AG10803 (cell line): ENCODE measurements at regions not wholly inside any gene's neighbourhood (a gene's known extent, or its start where the extent isn't known, plus 50 kb on each side); places are given as distances from the start of the nearest gene placed in this dataset.
A peak's percentile ranks its signal among the peaks of the same experiment; 100 is the strongest.

Source experiments
- DNase-seq: peaks from one replicate; pipeline ENCODE4 v3.0.0; 2010; ENCODE audit warnings: low read depth
- H3K4me3 ChIP-seq: 2 replicates; pipeline ENCODE4 v1.5.1; 2011; ENCODE audit warnings: mild to moderate bottlenecking, low read length, control low read depth
- CTCF ChIP-seq: conservative IDR thresholded peaks from 2 replicates; pipeline ENCODE4 v1.5.1; 2011; ENCODE audit warnings: mild to moderate bottlenecking, low read length, control low read depth, inconsistent platforms

DNA sequence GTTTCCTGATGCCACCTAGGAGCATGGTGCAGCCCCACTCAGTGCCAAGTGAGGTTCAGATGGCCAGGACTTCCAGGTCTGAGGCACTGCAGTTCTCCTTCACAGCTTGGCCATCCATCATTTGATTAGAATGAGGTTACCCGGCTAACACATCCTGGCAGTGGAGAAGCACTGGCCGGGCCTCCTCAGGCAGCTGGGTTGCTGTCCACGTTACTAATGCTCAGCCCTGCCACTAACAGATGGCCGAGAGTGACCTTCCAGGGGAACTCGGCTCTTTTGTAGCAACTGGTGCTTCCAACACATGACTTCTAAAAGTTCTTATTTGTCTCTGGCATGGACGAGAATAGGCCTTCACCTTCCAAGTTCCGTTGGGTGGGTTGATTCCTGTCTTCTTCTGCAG, 204.6 kb upstream of the CFAP20DC start:
- TF ChIP-seq CTCF: no peak
- no peak for DNase-seq
- no peak overlapping the region for H3K4me3 ChIP-seq

DNA sequence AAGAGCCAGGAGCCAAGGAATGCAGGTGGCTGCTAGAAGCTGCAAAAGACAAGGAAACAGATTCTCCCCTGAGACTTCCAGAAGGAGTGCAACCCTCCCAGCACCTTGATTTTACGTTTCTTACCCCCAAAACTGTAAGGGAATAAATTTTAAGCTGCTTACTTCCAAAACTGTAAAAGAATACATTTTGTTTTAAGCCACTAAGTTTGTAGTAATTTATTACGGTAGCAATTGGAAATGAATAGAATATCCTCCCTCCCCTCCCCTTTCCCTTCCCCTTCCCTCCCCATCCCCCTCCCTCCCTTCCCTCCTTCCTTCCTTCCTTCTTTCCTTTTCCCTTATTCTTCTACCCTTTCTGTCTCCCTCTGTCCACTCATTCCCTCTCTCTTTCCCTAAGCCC, 203.7 kb upstream of the CFAP20DC start:
- H3K4me3 ChIP-seq: no peak overlapping the region
- TF ChIP-seq CTCF: no peak

DNA sequence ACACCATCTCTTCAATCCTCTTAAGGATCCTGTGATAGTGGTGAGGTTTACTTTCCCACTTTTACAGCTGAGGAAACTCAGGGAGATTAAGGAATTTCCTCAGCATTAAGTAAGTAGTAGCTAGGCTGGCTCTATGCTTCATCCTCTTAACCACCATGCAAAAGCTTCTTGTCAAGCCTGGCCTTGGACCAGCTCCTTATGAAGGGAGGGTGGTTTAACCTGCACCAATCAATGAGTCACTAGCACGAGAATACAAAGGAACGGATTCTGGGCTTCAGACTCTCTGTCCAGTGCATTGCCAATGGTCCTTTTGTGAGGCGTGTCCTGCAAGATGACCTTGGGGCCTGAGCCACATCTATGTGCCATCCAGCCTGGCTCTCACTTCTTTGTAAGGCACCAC, 202.0 kb upstream of the CFAP20DC start:
- TF ChIP-seq CTCF: no peak
- DNase-seq: no peak
- H3K4me3 ChIP-seq: no peak overlapping the region

More for the DNA sequence above, 203.7 kb upstream of the CFAP20DC start:
- DNase-seq: no peak

- H3K4me3 ChIP-seq: no peak overlapping the region
- TF ChIP-seq CTCF: no peak
- no peak for DNase-seq
Measured at GRCh38 chr3:59250600-59250999, 200.8 kb upstream of the CFAP20DC start.

DNA sequence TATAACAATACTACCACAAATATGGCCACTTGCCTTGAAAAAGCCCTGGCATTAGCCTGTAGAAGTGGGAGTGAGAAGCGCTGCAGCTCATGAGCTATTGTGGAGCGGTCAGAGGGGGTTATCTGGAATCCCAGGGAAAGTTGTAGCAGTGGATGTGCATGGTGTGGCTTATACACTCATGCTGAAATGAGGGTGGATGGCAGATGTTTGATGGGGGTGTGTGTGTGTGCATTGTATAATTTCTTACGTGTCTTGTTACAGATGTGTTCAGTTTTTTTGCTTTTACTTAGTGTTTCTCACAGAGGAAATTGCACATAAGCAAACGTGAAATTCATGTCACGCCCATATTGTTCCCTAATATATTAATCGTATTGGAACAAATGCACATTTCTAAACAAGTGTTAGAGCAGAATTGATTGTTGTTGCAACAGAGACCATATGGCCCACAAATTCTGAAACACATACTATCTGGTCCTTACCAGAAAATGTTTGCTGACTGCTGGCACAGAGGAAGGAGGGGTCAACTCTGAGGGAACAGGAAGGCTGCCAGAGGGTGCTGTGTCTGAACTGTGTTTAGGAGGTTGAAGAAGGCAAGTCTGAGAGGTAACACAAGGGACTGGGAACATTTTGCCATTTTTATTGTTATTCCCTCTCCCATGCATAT, 200.0 kb upstream of the CFAP20DC start:
- peak; percentile 16 for DNase-seq
- H3K4me3 ChIP-seq: no peak overlapping the region
- TF ChIP-seq CTCF: no peak

DNA sequence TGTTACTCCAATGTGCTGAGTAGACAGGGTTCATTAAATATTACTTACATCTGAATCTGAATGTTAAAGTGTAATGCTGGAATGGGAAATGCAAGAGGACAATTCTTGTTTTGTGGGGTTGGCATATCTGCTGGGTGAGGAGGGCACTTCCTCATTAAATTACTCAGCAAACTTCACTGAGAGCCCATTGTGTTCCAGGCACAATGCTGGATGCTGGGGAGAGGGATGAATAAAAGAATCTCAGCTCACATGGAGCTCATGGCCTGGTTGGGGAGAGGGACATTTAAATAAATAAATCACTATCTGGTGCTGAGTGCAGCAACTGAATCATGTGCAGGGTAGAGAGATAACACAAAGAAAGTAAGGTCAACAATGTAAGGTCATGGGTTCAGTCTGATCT, 199.2 kb upstream of the CFAP20DC start:
- no peak for TF ChIP-seq CTCF
- DNase-seq: no peak
- H3K4me3 ChIP-seq: no peak overlapping the region

DNA sequence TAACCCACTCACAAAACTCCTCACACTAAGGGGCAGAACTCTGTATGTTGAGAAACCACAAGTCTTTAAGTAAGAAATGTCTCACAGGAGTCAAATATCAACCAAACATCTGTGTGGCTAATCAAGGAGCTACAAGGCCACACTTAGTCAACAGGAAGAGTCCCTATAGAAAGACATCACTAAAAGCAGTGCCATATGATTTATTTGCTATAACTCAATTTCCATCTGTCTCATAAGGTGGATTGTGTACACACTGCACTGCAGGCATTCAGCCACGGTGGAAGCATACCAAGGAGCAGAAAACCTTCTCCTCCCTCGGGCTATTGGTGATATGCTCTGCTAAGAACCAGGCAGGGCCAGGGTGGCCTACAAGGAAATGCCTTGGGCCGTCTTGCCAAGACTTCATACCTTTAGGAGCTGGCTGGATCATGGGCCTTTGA, 197.6 kb upstream of the CFAP20DC start:
- no peak for TF ChIP-seq CTCF
- DNase-seq: no peak
- no peak overlapping the region for H3K4me3 ChIP-seq
